ENCODE measurements at regions not wholly inside any gene's neighbourhood (a gene's known extent, or its start where the extent isn't known, plus 50 kb on each side); places are given as distances from the start of the nearest gene placed in this dataset.

GRCh38 chr5:33363537-33363936 is 77.2 kb upstream of the TARS1 start:
- no peak overlapping the region for H3K9ac ChIP-seq (ENCODE audit: insufficient read length, low read depth)

GRCh38 chr5:33364406-33364805 is 76.4 kb upstream of the TARS1 start:
- H3K9me3 ChIP-seq (ENCODE audit: insufficient read depth, low read length): peaks cover 9% of the 10 kb centered on the region; the same call in 1 of the 2 replicates
- no peaks in the 10 kb centered on the region for H3K27me3 ChIP-seq (ENCODE audit: insufficient read depth, insufficient read length)
- H3K4me1 ChIP-seq (ENCODE audit: insufficient read depth, insufficient read length): no peaks in the 10 kb centered on the region
- H3K36me3 ChIP-seq (ENCODE audit: insufficient read depth, insufficient read length, low read length): no peaks in the 10 kb centered on the region
- DNase-seq (ENCODE audit: low read depth, low spot score): no peak
- TF ChIP-seq ZNF274 (IDR thresholded peaks at IDR 0.05; ENCODE audit: low read depth, low read length) (no peak), SUZ12 (IDR thresholded peaks at IDR 0.05; ENCODE audit: extremely low read depth, insufficient read depth, insufficient read length) (no peak), YY1 (IDR thresholded peaks at IDR 0.05; ENCODE audit: insufficient read depth, insufficient read length) (no peak)
- H3K4me3 ChIP-seq (ENCODE audit: insufficient read length, low read depth): no peak overlapping the region
- no peak overlapping the region for H3K9ac ChIP-seq (ENCODE audit: insufficient read length, low read depth)

More at GRCh38 chr5:33363537-33363936, 77.2 kb upstream of the TARS1 start:
- H3K36me3 ChIP-seq (ENCODE audit: insufficient read depth, insufficient read length, low read length): no peaks in the 10 kb centered on the region
- no peaks in the 10 kb centered on the region for H3K4me1 ChIP-seq (ENCODE audit: insufficient read depth, insufficient read length)
- TF ChIP-seq SUZ12 (IDR thresholded peaks at IDR 0.05; ENCODE audit: extremely low read depth, insufficient read depth, insufficient read length): no peak
- TF ChIP-seq YY1 (IDR thresholded peaks at IDR 0.05; ENCODE audit: insufficient read depth, insufficient read length): no peak
- no peak for TF ChIP-seq ZNF274 (IDR thresholded peaks at IDR 0.05; ENCODE audit: low read depth, low read length)
- H3K27me3 ChIP-seq (ENCODE audit: insufficient read depth, insufficient read length): no peaks in the 10 kb centered on the region
- no peak for DNase-seq (ENCODE audit: low read depth, low spot score)
- no peak overlapping the region for H3K4me3 ChIP-seq (ENCODE audit: insufficient read length, low read depth)
- H3K9me3 ChIP-seq (ENCODE audit: insufficient read depth, low read length): peaks cover 9% of the 10 kb centered on the region; the same call in 1 of the 2 replicates

- H3K36me3 ChIP-seq (ENCODE audit: insufficient read depth, insufficient read length, low read length): no peaks in the 10 kb centered on the region
- H3K9ac ChIP-seq (ENCODE audit: insufficient read length, low read depth): no peak overlapping the region
- DNase-seq (ENCODE audit: low read depth, low spot score): no peak
- TF ChIP-seq YY1 (IDR thresholded peaks at IDR 0.05; ENCODE audit: insufficient read depth, insufficient read length) (no peak), ZNF274 (IDR thresholded peaks at IDR 0.05; ENCODE audit: low read depth, low read length) (no peak), SUZ12 (IDR thresholded peaks at IDR 0.05; ENCODE audit: extremely low read depth, insufficient read depth, insufficient read length) (no peak)
- H3K9me3 ChIP-seq (ENCODE audit: insufficient read depth, low read length): no peaks in the 10 kb centered on the region
- no peak overlapping the region for H3K4me3 ChIP-seq (ENCODE audit: insufficient read length, low read depth)
- no peaks in the 10 kb centered on the region for H3K4me1 ChIP-seq (ENCODE audit: insufficient read depth, insufficient read length)
- no peaks in the 10 kb centered on the region for H3K27me3 ChIP-seq (ENCODE audit: insufficient read depth, insufficient read length)
Measured at GRCh38 chr5:33367416-33367815, 73.3 kb upstream of the TARS1 start.

GRCh38 chr5:33369485-33370465 is 71.0 kb upstream of the TARS1 start:
- no peaks in the 10 kb centered on the region for H3K4me1 ChIP-seq (ENCODE audit: insufficient read depth, insufficient read length)
- no peak overlapping the region for H3K9ac ChIP-seq (ENCODE audit: insufficient read length, low read depth)
- H3K27me3 ChIP-seq (ENCODE audit: insufficient read depth, insufficient read length): no peaks in the 10 kb centered on the region
- H3K9me3 ChIP-seq (ENCODE audit: insufficient read depth, low read length): no peaks in the 10 kb centered on the region
- no peak for DNase-seq (ENCODE audit: low read depth, low spot score)
- H3K36me3 ChIP-seq (ENCODE audit: insufficient read depth, insufficient read length, low read length): no peaks in the 10 kb centered on the region
- no peak overlapping the region for H3K4me3 ChIP-seq (ENCODE audit: insufficient read length, low read depth)
- TF ChIP-seq YY1 (IDR thresholded peaks at IDR 0.05; ENCODE audit: insufficient read depth, insufficient read length): no peak
- no peak for TF ChIP-seq SUZ12 (IDR thresholded peaks at IDR 0.05; ENCODE audit: extremely low read depth, insufficient read depth, insufficient read length)
- no peak for TF ChIP-seq ZNF274 (IDR thresholded peaks at IDR 0.05; ENCODE audit: low read depth, low read length)

- Histone ChIP-seq H3K4me3 (ENCODE audit: insufficient read length, low read depth) (no peak overlapping the region), H3K9ac (ENCODE audit: insufficient read length, low read depth) (no peak overlapping the region), H3K4me1 (ENCODE audit: insufficient read depth, insufficient read length) (no peaks in the 10 kb centered on the region), H3K27me3 (ENCODE audit: insufficient read depth, insufficient read length) (no peaks in the 10 kb centered on the region), H3K36me3 (ENCODE audit: insufficient read depth, insufficient read length, low read length) (no peaks in the 10 kb centered on the region), H3K9me3 (ENCODE audit: insufficient read depth, low read length) (no peaks in the 10 kb centered on the region)
- DNase-seq (ENCODE audit: low read depth, low spot score): no peak
- TF ChIP-seq ZNF274 (IDR thresholded peaks at IDR 0.05; ENCODE audit: low read depth, low read length) (no peak), YY1 (IDR thresholded peaks at IDR 0.05; ENCODE audit: insufficient read depth, insufficient read length) (no peak), SUZ12 (IDR thresholded peaks at IDR 0.05; ENCODE audit: extremely low read depth, insufficient read depth, insufficient read length) (no peak)
Measured at GRCh38 chr5:33370466-33370859, 70.3 kb upstream of the TARS1 start.

- no peak overlapping the region for H3K4me3 ChIP-seq (ENCODE audit: insufficient read length, low read depth)
- H3K9me3 ChIP-seq (ENCODE audit: insufficient read depth, low read length): no peaks in the 10 kb centered on the region
- no peak for TF ChIP-seq YY1 (IDR thresholded peaks at IDR 0.05; ENCODE audit: insufficient read depth, insufficient read length)
- no peak for TF ChIP-seq SUZ12 (IDR thresholded peaks at IDR 0.05; ENCODE audit: extremely low read depth, insufficient read depth, insufficient read length)
- no peak for TF ChIP-seq ZNF274 (IDR thresholded peaks at IDR 0.05; ENCODE audit: low read depth, low read length)
- no peak overlapping the region for H3K9ac ChIP-seq (ENCODE audit: insufficient read length, low read depth)
- no peak for DNase-seq (ENCODE audit: low read depth, low spot score)
- H3K27me3 ChIP-seq (ENCODE audit: insufficient read depth, insufficient read length): no peaks in the 10 kb centered on the region
- H3K36me3 ChIP-seq (ENCODE audit: insufficient read depth, insufficient read length, low read length): no peaks in the 10 kb centered on the region
- no peaks in the 10 kb centered on the region for H3K4me1 ChIP-seq (ENCODE audit: insufficient read depth, insufficient read length)
Measured at GRCh38 chr5:33371660-33372059, 69.1 kb upstream of the TARS1 start.

GRCh38 chr5:33372721-33373472 is 67.9 kb upstream of the TARS1 start:
- H3K4me1 ChIP-seq (ENCODE audit: insufficient read depth, insufficient read length): no peaks in the 10 kb centered on the region
- no peaks in the 10 kb centered on the region for H3K27me3 ChIP-seq (ENCODE audit: insufficient read depth, insufficient read length)
- H3K9ac ChIP-seq (ENCODE audit: insufficient read length, low read depth): no peak overlapping the region
- TF ChIP-seq YY1 (IDR thresholded peaks at IDR 0.05; ENCODE audit: insufficient read depth, insufficient read length): no peak
- no peak for TF ChIP-seq ZNF274 (IDR thresholded peaks at IDR 0.05; ENCODE audit: low read depth, low read length)
- TF ChIP-seq SUZ12 (IDR thresholded peaks at IDR 0.05; ENCODE audit: extremely low read depth, insufficient read depth, insufficient read length): no peak
- H3K36me3 ChIP-seq (ENCODE audit: insufficient read depth, insufficient read length, low read length): no peaks in the 10 kb centered on the region
- no peaks in the 10 kb centered on the region for H3K9me3 ChIP-seq (ENCODE audit: insufficient read depth, low read length)
- H3K4me3 ChIP-seq (ENCODE audit: insufficient read length, low read depth): no peak overlapping the region
- DNase-seq (ENCODE audit: low read depth, low spot score): no peak
